ENCODE measurements at regions not wholly inside any gene's neighbourhood (a gene's known extent, or its start where the extent isn't known, plus 50 kb on each side); places are given as distances from the start of the nearest gene placed in this dataset.

- intact Hi-C loops (cut with micrococcal nuclease; ENCODE audit: unreplicated experiment) = no loop called here
- ChIA-PET POLR2A (ENCODE audit: low non-redundant PET) (interaction anchor here (0.6 kb wide), 2 partner anchors 253 to 318 kb away, joined by 3 to 5 read pairs; no protein-coding TSS in a partner anchor), CTCF (no interaction called here)
- TF ChIP-seq CTCF (conservative IDR thresholded peaks at IDR 0.05; ENCODE audit: low read depth, low read length) (no peak), EZH2 (IDR thresholded peaks at IDR 0.05; ENCODE audit: borderline replicate concordance, low read depth, low read length, poor library complexity, severe bottlenecking) (no peak)
- BruUV-seq (replicated peaks) = no TSS peak
- no peaks in the 10 kb centered on the region for H3K27me3 ChIP-seq (replicated peaks; ENCODE audit: insufficient read depth, low read depth, low read length, poor library complexity)
- no peak for DNase-seq (ENCODE audit: low spot score)
- no peak overlapping the region for H3K4me3 ChIP-seq (ENCODE audit: low read depth, low read length, poor library complexity, severe bottlenecking)
- no peaks in the 10 kb centered on the region for H3K9me3 ChIP-seq (ENCODE audit: low read depth, low read length, poor library complexity, severe bottlenecking)
- no peaks in the 10 kb centered on the region for H3K4me1 ChIP-seq (ENCODE audit: insufficient read depth, low read length, poor library complexity, severe bottlenecking)
- H3K27ac ChIP-seq (ENCODE audit: low read depth, low read length, poor library complexity, severe bottlenecking) = no peak overlapping the region
- no peaks in the 10 kb centered on the region for H3K36me3 ChIP-seq (ENCODE audit: insufficient read depth, low read length, poor library complexity, severe bottlenecking)
Observed at GRCh38 chr2:136251197-136251884, 133.4 kb upstream of the CXCR4 start.

GRCh38 chr2:136250131-136250530, 132.2 kb upstream of the CXCR4 start:
- no peaks in the 10 kb centered on the region for H3K36me3 ChIP-seq (ENCODE audit: insufficient read depth, low read length, poor library complexity, severe bottlenecking)
- no TSS peak for BruUV-seq (replicated peaks)
- no peak overlapping the region for H3K4me3 ChIP-seq (ENCODE audit: low read depth, low read length, poor library complexity, severe bottlenecking)
- intact Hi-C loops (cut with micrococcal nuclease; ENCODE audit: unreplicated experiment) = no loop called here
- no peak for TF ChIP-seq EZH2 (IDR thresholded peaks at IDR 0.05; ENCODE audit: borderline replicate concordance, low read depth, low read length, poor library complexity, severe bottlenecking)
- TF ChIP-seq CTCF (conservative IDR thresholded peaks at IDR 0.05; ENCODE audit: low read depth, low read length) = no peak
- H3K9me3 ChIP-seq (ENCODE audit: low read depth, low read length, poor library complexity, severe bottlenecking) = no peaks in the 10 kb centered on the region
- no peak overlapping the region for H3K27ac ChIP-seq (ENCODE audit: low read depth, low read length, poor library complexity, severe bottlenecking)
- no peak for DNase-seq (ENCODE audit: low spot score)
- ChIA-PET POLR2A (ENCODE audit: low non-redundant PET) (no interaction called here), CTCF (no interaction called here)
- H3K4me1 ChIP-seq (ENCODE audit: insufficient read depth, low read length, poor library complexity, severe bottlenecking) = no peaks in the 10 kb centered on the region
- H3K27me3 ChIP-seq (replicated peaks; ENCODE audit: insufficient read depth, low read depth, low read length, poor library complexity) = no peaks in the 10 kb centered on the region

GRCh38 chr2:136248907-136249306, 131.0 kb upstream of the CXCR4 start:
- CTCF ChIA-PET = no interaction called here
- no peaks in the 10 kb centered on the region for H3K36me3 ChIP-seq (ENCODE audit: insufficient read depth, low read length, poor library complexity, severe bottlenecking)
- no peak overlapping the region for H3K27ac ChIP-seq (ENCODE audit: low read depth, low read length, poor library complexity, severe bottlenecking)
- no TSS peak for BruUV-seq (replicated peaks)
- no peaks in the 10 kb centered on the region for H3K9me3 ChIP-seq (ENCODE audit: low read depth, low read length, poor library complexity, severe bottlenecking)
- no peak for DNase-seq (ENCODE audit: low spot score)
- H3K4me1 ChIP-seq (ENCODE audit: insufficient read depth, low read length, poor library complexity, severe bottlenecking) = no peaks in the 10 kb centered on the region
- no peaks in the 10 kb centered on the region for H3K27me3 ChIP-seq (replicated peaks; ENCODE audit: insufficient read depth, low read depth, low read length, poor library complexity)
- POLR2A ChIA-PET (ENCODE audit: low non-redundant PET) = no interaction called here
- intact Hi-C loops (cut with micrococcal nuclease; ENCODE audit: unreplicated experiment) = no loop called here
- no peak overlapping the region for H3K4me3 ChIP-seq (ENCODE audit: low read depth, low read length, poor library complexity, severe bottlenecking)
- no peak for TF ChIP-seq CTCF (conservative IDR thresholded peaks at IDR 0.05; ENCODE audit: low read depth, low read length)
- TF ChIP-seq EZH2 (IDR thresholded peaks at IDR 0.05; ENCODE audit: borderline replicate concordance, low read depth, low read length, poor library complexity, severe bottlenecking) = no peak
